H1 (cell line): ENCODE measurements at regions not wholly inside any gene's neighbourhood (a gene's known extent, or its start where the extent isn't known, plus 50 kb on each side); places are given as distances from the start of the nearest gene placed in this dataset.

Experiments used
- BACH1 ChIP-seq: IDR thresholded peaks from 2 replicates; pipeline ENCODE4 v1.6.1; 2012; ENCODE audit warnings: low read length, improper control_type of control experiment
- CHD2 ChIP-seq: IDR thresholded peaks from 2 replicates; pipeline ENCODE4 v1.6.1; 2012; ENCODE audit warnings: low read length, improper control_type of control experiment
- JUND ChIP-seq: IDR thresholded peaks from 2 replicates; pipeline ENCODE4 v1.6.1; 2011; ENCODE audit warnings: mild to moderate bottlenecking, improper control_type of control experiment, low read length
- POLR2A ChIP-seq, 2 experiments: IDR thresholded peaks; 1 replicate in 1 of 2; 2 replicates in 1 of 2; pipeline ENCODE4 v1.6.1; 2011; ENCODE audit warnings: low read depth in 2 of 2, low read length in 2 of 2, mild to moderate bottlenecking in 2 of 2; ENCODE audit errors: control extremely low read depth in 1 of 2
- POLR2AphosphoS5 ChIP-seq: IDR thresholded peaks from 2 replicates; pipeline ENCODE4 v1.6.1; 2011; ENCODE audit warnings: low read depth, low read length
- RAD21 ChIP-seq, 2 experiments: IDR thresholded peaks in 1 of 2; conservative IDR thresholded peaks in 1 of 2; 2 replicates each; pipeline ENCODE4 v1.6.1; 2011; ENCODE audit warnings: low read depth in 2 of 2, low read length in 2 of 2, improper control_type of control experiment in 1 of 2, inconsistent platforms in 1 of 2, mild to moderate bottlenecking in 1 of 2, moderate library complexity in 1 of 2
- RNF2 ChIP-seq: fragments of 200-900, 300-1000 bp; sonication (generic); IDR thresholded peaks from 2 replicates; pipeline ENCODE4 v1.7.1; 2016; ENCODE audit warnings: borderline replicate concordance, low read depth, mild to moderate bottlenecking, antibody characterized with exemption, low read length; ENCODE audit not compliant: poor library complexity, severe bottlenecking; ENCODE audit errors: missing control alignments
- SRF ChIP-seq: IDR thresholded peaks from 2 replicates; pipeline ENCODE4 v1.6.1; 2011; ENCODE audit warnings: mild to moderate bottlenecking, low read depth, low read length, moderate library complexity
- TAF1 ChIP-seq: IDR thresholded peaks from 2 replicates; pipeline ENCODE4 v1.6.1; 2011; ENCODE audit warnings: mild to moderate bottlenecking, low read depth, low read length
- TCF12 ChIP-seq: IDR thresholded peaks from 2 replicates; pipeline ENCODE4 v1.6.1; 2011; ENCODE audit warnings: low read depth, mild to moderate bottlenecking, low read length
- TF ChIP-seq, protein P1 (sequence below), 3 experiments: IDR thresholded peaks; 1 replicate in 2 of 3; 2 replicates in 1 of 3; pipeline versions ENCODE4 v1.5.1 to v1.6.1; 2011; ENCODE audit warnings: low read length in 3 of 3, mild to moderate bottlenecking in 3 of 3, inconsistent platforms in 2 of 3, low read depth in 1 of 3, moderate library complexity in 1 of 3; ENCODE audit not compliant: insufficient read depth in 1 of 3; ENCODE audit errors: control extremely low read depth in 1 of 3

DNA sequence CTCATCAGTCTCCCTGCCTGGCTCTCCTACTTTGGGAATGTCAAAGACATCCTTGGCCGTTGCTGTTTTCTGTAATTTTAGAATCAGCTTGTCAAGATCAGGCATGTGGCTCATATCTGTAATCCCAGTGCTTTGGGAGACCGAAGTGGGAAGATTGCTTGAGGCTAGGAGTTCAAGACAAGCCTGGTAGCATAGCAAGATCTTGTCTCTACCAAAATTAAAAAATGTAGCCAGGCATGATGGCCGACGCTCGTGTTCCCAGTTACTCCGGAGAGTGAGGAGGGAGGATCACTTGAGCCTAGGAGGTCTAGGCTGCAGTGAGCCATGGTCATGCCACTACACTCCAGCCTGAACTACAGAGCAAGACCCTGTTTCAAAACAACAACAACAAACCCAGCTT, 144.0 kb upstream of the ATP10A start:
- TF ChIP-seq, protein P1, sequence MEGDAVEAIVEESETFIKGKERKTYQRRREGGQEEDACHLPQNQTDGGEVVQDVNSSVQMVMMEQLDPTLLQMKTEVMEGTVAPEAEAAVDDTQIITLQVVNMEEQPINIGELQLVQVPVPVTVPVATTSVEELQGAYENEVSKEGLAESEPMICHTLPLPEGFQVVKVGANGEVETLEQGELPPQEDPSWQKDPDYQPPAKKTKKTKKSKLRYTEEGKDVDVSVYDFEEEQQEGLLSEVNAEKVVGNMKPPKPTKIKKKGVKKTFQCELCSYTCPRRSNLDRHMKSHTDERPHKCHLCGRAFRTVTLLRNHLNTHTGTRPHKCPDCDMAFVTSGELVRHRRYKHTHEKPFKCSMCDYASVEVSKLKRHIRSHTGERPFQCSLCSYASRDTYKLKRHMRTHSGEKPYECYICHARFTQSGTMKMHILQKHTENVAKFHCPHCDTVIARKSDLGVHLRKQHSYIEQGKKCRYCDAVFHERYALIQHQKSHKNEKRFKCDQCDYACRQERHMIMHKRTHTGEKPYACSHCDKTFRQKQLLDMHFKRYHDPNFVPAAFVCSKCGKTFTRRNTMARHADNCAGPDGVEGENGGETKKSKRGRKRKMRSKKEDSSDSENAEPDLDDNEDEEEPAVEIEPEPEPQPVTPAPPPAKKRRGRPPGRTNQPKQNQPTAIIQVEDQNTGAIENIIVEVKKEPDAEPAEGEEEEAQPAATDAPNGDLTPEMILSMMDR (IDR thresholded peaks at IDR 0.05; ENCODE audit: control extremely low read depth in 1 of 3, insufficient read depth in 1 of 3, low read depth in 1 of 3, low read length in 3 of 3) = no peak
- TF ChIP-seq RAD21 (IDR thresholded peaks at IDR 0.05 in 1 of 2, conservative IDR thresholded peaks at IDR 0.05 in 1 of 2; ENCODE audit: low read depth in 2 of 2, low read length in 2 of 2) (no peak), POLR2AphosphoS5 (no peak), SRF (no peak), TCF12 (no peak), JUND (no peak), POLR2A (IDR thresholded peaks at IDR 0.05; ENCODE audit: control extremely low read depth in 1 of 2, low read depth in 2 of 2, low read length in 2 of 2) (no peak), CHD2 (no peak), RNF2 (no peak), TAF1 (no peak), BACH1 (no peak)
